ENCODE measurements at regions not wholly inside any gene's neighbourhood (a gene's known extent, or its start where the extent isn't known, plus 50 kb on each side); places are given as distances from the start of the nearest gene placed in this dataset.

DNA sequence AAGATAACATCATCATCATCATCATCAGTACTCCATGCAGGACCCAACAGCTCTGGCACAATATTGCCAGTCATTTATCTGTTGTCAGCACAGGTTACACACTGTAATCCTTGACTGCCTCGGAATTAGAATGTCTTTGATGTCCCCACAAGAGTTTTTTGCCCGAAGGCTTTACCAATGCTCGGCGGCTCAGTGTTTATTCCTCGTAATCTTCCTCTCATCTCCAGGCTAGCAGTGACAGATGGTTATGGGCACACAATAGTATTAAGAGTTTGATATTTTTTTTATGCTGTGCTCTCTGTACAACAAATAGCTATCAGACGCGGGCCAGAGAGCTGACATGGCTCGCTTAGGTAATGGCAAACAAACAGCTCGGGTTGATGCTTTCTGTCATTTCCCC, 515.2 kb downstream of the ZEB2 start:
- no peaks in the 10 kb centered on the region for H3K4me1 Mint-ChIP-seq
- Histone ChIP-seq H2AFZ (ENCODE audit: insufficient read depth, low read depth, low read length, poor library complexity, severe bottlenecking) (no peak overlapping the region), H3K36me3 (replicated peaks in 1 of 2; ENCODE audit: control extremely low read depth in 1 of 2, control insufficient read depth in 1 of 2, extremely low read depth in 1 of 2, insufficient read depth in 2 of 2, low read length in 1 of 2) (peaks cover 0 to 4% of the 10 kb centered on the region in 2 experiments), H3K79me2 (ENCODE audit: control insufficient read depth, insufficient read depth, low read length) (no peaks in the 10 kb centered on the region), H3K9me3 (ENCODE audit: control extremely low read depth in 1 of 3, control insufficient read depth in 2 of 3, insufficient read depth in 1 of 3, low read length in 2 of 3) (no peaks in the 10 kb centered on the region), H3K27ac (ENCODE audit: low read length in 2 of 2) (no peak overlapping the region), H3K4me2 (replicated peaks; ENCODE audit: low read depth, low read length, poor library complexity, severe bottlenecking) (no peak overlapping the region), H3K27me3 (replicated peaks in 1 of 4; ENCODE audit: control extremely low read depth in 1 of 4, control insufficient read depth in 3 of 4, insufficient read depth in 4 of 4, low read length in 3 of 4) (no peaks in the 10 kb centered on the region), H4K20me1 (ENCODE audit: control insufficient read depth, insufficient read depth, low read length, poor library complexity, severe bottlenecking) (no peaks in the 10 kb centered on the region), H3K4me3 (ENCODE audit: control extremely low read depth in 1 of 5, extremely low read depth in 1 of 5, insufficient read depth in 1 of 5, low read depth in 2 of 5, low read length in 4 of 5) (no peak overlapping the region), H3K9ac (ENCODE audit: low read length) (no peak overlapping the region), H3K4me1 (ENCODE audit: control insufficient read depth in 2 of 2, insufficient read depth in 2 of 2, low read length in 2 of 2) (no peaks in the 10 kb centered on the region)
- H3K9me3 Mint-ChIP-seq (ENCODE audit: insufficient read depth), result no peaks in the 10 kb centered on the region
- ChIA-PET CTCF (no interaction called here), POLR2A (no interaction called here)
- TF ChIP-seq, protein P1, sequence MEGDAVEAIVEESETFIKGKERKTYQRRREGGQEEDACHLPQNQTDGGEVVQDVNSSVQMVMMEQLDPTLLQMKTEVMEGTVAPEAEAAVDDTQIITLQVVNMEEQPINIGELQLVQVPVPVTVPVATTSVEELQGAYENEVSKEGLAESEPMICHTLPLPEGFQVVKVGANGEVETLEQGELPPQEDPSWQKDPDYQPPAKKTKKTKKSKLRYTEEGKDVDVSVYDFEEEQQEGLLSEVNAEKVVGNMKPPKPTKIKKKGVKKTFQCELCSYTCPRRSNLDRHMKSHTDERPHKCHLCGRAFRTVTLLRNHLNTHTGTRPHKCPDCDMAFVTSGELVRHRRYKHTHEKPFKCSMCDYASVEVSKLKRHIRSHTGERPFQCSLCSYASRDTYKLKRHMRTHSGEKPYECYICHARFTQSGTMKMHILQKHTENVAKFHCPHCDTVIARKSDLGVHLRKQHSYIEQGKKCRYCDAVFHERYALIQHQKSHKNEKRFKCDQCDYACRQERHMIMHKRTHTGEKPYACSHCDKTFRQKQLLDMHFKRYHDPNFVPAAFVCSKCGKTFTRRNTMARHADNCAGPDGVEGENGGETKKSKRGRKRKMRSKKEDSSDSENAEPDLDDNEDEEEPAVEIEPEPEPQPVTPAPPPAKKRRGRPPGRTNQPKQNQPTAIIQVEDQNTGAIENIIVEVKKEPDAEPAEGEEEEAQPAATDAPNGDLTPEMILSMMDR (IDR thresholded peaks at IDR 0.05), result no peak
- no peak for TF ChIP-seq EZH2 (IDR thresholded peaks at IDR 0.05; ENCODE audit: borderline replicate concordance, insufficient read depth, low read depth, low read length, poor library complexity, severe bottlenecking)
- no peak for ATAC-seq (ENCODE audit: low read depth)
- H3K27ac Mint-ChIP-seq, result no peak overlapping the region
- WGBS (ENCODE audit: insufficient coverage), result 100% methylated on average over 1 of the region's 9 CpGs
- H3K27me3 Mint-ChIP-seq, result no peaks in the 10 kb centered on the region
- intact Hi-C loops (cut with micrococcal nuclease), result no loop called here
- no peak overlapping the region for H3K4me3 Mint-ChIP-seq
- DNase-seq, result no peak

DNA sequence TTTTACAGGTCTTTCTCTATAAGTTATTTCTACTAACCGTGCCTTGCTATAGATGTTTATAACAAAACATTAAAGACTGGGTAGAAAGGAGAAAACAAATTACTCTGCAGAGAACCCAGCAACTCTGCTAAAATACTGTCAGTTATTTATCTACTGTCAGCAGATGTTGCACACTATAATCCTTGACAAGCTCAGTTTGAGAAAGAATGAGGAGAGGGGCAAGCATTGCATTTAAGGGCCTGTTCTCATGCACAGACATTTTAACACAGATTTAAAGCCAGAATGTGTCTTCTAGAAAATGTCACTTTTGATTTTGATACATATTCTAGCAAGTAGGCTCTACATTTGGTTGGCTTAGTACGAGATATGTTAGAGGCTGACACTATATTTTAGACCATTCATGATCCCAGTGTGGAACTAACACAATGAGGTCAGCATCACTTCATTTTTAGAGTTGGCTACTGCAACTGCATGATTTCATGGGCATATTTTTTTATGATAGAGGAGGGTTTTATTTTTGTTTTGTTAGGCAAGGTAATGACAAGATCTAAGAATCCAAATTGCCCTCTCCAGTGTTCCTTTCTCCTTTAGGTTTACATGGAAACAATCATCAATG, 516.4 kb downstream of the ZEB2 start:
- Histone ChIP-seq H4K20me1 (ENCODE audit: control insufficient read depth, insufficient read depth, low read length, poor library complexity, severe bottlenecking) (no peaks in the 10 kb centered on the region), H3K27me3 (replicated peaks in 1 of 4; ENCODE audit: control extremely low read depth in 1 of 4, control insufficient read depth in 3 of 4, insufficient read depth in 4 of 4, low read length in 3 of 4) (no peaks in the 10 kb centered on the region), H3K79me2 (ENCODE audit: control insufficient read depth, insufficient read depth, low read length) (no peaks in the 10 kb centered on the region), H3K27ac (ENCODE audit: low read length in 2 of 2) (no peak overlapping the region), H3K36me3 (replicated peaks in 1 of 2; ENCODE audit: control extremely low read depth in 1 of 2, control insufficient read depth in 1 of 2, extremely low read depth in 1 of 2, insufficient read depth in 2 of 2, low read length in 1 of 2) (peaks cover 0 to 4% of the 10 kb centered on the region in 2 experiments), H3K4me2 (replicated peaks; ENCODE audit: low read depth, low read length, poor library complexity, severe bottlenecking) (no peak overlapping the region), H2AFZ (ENCODE audit: insufficient read depth, low read depth, low read length, poor library complexity, severe bottlenecking) (no peak overlapping the region), H3K4me1 (ENCODE audit: control insufficient read depth in 2 of 2, insufficient read depth in 2 of 2, low read length in 2 of 2) (no peaks in the 10 kb centered on the region), H3K9ac (ENCODE audit: low read length) (no peak overlapping the region), H3K9me3 (ENCODE audit: control extremely low read depth in 1 of 3, control insufficient read depth in 2 of 3, insufficient read depth in 1 of 3, low read length in 2 of 3) (no peaks in the 10 kb centered on the region), H3K4me3 (ENCODE audit: control extremely low read depth in 1 of 5, extremely low read depth in 1 of 5, insufficient read depth in 1 of 5, low read depth in 2 of 5, low read length in 4 of 5) (no peak overlapping the region)
- CTCF ChIA-PET, result no interaction called here
- Mint-ChIP-seq H3K9me3 (ENCODE audit: insufficient read depth) (no peaks in the 10 kb centered on the region), H3K4me1 (no peaks in the 10 kb centered on the region), H3K27me3 (no peaks in the 10 kb centered on the region), H3K27ac (no peak overlapping the region), H3K4me3 (no peak overlapping the region)
- TF ChIP-seq, protein P1 (IDR thresholded peaks at IDR 0.05), result no peak
- no peak for TF ChIP-seq EZH2 (IDR thresholded peaks at IDR 0.05; ENCODE audit: borderline replicate concordance, insufficient read depth, low read depth, low read length, poor library complexity, severe bottlenecking)
- WGBS (ENCODE audit: insufficient coverage), result no CpG with 5 or more reads among the region's 2 CpGs
- POLR2A ChIA-PET, result no interaction called here
- ATAC-seq (ENCODE audit: low read depth), result no peak
- intact Hi-C loops (cut with micrococcal nuclease), result no loop called here
- DNase-seq, result no peak
